Subcutaneous abdominal adipose tissue (tissue), 5 donors: ENCODE measurements at regions not wholly inside any gene's neighbourhood (a gene's known extent, or its start where the extent isn't known, plus 50 kb on each side); places are given as distances from the start of the nearest gene placed in this dataset.

Source experiments
- H3K27ac ChIP-seq: one replicate; pipeline ENCODE4 v1.7.0; 2013; ENCODE audit warnings: low read depth, mild to moderate bottlenecking, inconsistent platforms, low read length, moderate library complexity
- H3K27me3 ChIP-seq, 5 donors: one replicate each; pipeline ENCODE4 v1.7.0; 2013; ENCODE audit warnings: low read length in 5 of 5, inconsistent platforms in 1 of 5; ENCODE audit not compliant: control insufficient read depth in 5 of 5, insufficient read depth in 4 of 5
- H3K36me3 ChIP-seq, 5 donors: one replicate each; pipeline ENCODE4 v1.7.0; 2013; ENCODE audit warnings: low read length in 5 of 5; ENCODE audit not compliant: control insufficient read depth in 5 of 5, insufficient read depth in 5 of 5
- H3K4me1 ChIP-seq, 5 donors: one replicate each; pipeline ENCODE4 v1.7.0; 2013; ENCODE audit warnings: low read length in 5 of 5, mild to moderate bottlenecking in 3 of 5, moderate library complexity in 1 of 5; ENCODE audit not compliant: control insufficient read depth in 5 of 5, insufficient read depth in 5 of 5
- H3K4me3 ChIP-seq, 5 donors: one replicate each; pipeline ENCODE4 v1.7.0; 2013; ENCODE audit warnings: low read length in 5 of 5, low read depth in 1 of 5
- H3K9ac ChIP-seq, 5 donors: one replicate each; pipeline ENCODE4 v1.7.0; 2013; ENCODE audit warnings: low read length in 5 of 5, mild to moderate bottlenecking in 4 of 5, moderate library complexity in 3 of 5
- H3K9me3 ChIP-seq, 5 donors: one replicate each; pipeline ENCODE4 v1.7.0; 2013; ENCODE audit warnings: low read length in 5 of 5; ENCODE audit not compliant: control insufficient read depth in 5 of 5
- donor health status: healthy.
- donor health status: healthy.
- donor health status: healthy.
- donor health status: healthy.
- donor health status: healthy.

DNA sequence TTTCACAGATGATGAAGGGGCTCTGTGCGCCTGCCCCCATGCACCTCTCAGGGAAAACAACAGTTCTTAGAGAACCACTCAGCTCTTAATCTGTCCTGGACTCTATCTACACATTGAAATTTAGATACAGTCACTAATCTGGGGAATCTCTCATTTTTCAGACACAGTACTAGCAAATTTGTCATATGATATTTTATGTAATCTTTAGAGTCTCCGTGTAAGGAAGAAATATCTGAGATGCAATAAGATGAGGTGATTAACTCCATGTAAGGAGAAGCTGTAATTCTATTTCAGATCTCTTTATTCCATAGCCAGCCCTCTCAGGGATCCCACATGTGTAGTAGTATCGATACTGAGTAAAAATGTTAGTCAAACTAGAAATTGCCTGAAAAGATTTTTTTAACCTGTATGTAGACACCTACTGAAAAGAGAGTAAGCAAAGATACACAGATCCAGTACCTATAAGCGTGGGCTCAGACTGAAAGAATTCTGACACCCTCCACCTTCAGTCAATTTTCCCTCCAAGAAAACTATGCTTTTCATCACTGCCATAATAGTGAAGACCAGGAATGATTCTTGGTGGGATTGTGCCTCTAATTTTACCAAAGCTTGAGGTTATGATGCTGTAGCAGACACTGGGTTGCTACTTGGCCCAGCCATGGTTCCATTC is 279.6 kb upstream of the TMEM161B start:
- Histone ChIP-seq H3K9ac (no peak overlapping the region), H3K27ac (no peak overlapping the region), H3K27me3 (no peaks in the 10 kb centered on the region), H3K9me3 (no peaks in the 10 kb centered on the region), H3K4me1 (no peaks in the 10 kb centered on the region), H3K36me3 (no peaks in the 10 kb centered on the region), H3K4me3 (no peak overlapping the region)

DNA sequence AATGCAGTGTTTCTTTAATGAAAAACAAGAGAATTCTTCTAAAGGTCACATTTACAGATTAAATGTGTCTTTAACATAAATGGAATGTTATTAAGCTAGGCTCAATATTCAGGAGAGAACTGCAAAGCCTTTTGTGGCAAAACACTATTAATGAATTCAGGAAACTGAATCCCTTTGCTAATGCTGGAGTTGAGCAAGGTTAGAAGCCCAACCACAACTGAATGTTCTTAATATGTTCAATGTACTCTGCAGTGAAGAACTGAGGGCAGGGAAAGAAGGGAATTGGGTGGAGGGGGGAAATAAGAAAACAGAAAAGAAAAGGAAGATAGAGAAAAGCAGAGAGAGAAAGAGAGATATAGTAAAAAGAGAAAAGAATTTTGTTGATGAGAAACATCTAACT is 276.7 kb upstream of the TMEM161B start:
- Histone ChIP-seq H3K4me1 (no peaks in the 10 kb centered on the region), H3K36me3 (no peaks in the 10 kb centered on the region), H3K9me3 (no peaks in the 10 kb centered on the region), H3K27ac (no peak overlapping the region), H3K27me3 (no peaks in the 10 kb centered on the region), H3K9ac (no peak overlapping the region), H3K4me3 (no peak overlapping the region)

DNA sequence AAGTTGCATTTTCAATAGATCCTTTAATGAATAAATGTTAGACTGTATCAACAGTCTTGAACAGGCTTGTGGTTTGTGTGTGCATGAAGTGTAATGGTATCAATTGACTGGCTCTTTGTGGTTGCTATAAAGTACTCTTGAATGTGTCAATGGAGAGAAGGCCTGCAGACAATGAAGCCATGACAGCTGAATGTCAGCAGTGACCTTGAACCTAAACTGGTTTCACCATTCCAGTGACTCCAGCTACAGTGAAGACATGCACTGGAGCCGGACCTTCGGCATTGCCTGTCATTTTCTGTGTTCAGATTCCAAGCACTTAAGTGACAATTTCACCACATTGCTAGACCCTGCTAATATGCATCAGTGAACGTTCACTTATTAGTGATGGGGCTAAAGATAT is 276.0 kb upstream of the TMEM161B start:
- Histone ChIP-seq H3K4me1 (no peaks in the 10 kb centered on the region), H3K4me3 (no peak overlapping the region), H3K36me3 (no peaks in the 10 kb centered on the region), H3K9ac (no peak overlapping the region), H3K27me3 (peaks cover 0 to 4% (median 0%) of the 10 kb centered on the region in 5 donors), H3K27ac (no peak overlapping the region), H3K9me3 (no peaks in the 10 kb centered on the region)

DNA sequence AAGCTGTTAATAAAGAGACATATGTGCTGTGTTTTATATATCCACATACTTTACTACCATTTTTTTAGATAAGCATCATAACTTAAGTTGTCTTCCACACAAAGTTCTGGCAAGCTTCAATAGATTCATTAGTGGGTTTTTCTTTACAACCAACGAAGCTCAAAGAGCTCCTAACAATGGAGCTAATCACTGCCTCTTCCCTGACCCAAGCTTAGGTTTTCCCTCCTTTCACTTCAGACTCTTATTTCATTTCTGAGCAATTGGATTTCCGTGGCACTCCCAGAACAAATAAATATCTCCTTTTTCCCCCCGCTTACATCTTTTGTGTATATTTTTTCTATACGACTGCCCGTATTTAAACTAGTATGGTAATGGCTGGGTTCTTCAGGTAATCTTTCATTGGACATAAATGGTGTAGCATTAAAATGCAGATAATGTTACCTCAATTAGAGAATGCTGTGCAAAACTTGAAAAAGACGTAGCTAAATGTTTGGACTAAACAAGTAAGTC is 275.5 kb upstream of the TMEM161B start:
- Histone ChIP-seq H3K27ac (no peak overlapping the region), H3K27me3 (peaks cover 0 to 4% (median 0%) of the 10 kb centered on the region in 5 donors), H3K9me3 (no peaks in the 10 kb centered on the region), H3K36me3 (no peaks in the 10 kb centered on the region), H3K4me3 (no peak overlapping the region), H3K9ac (no peak overlapping the region), H3K4me1 (no peaks in the 10 kb centered on the region)

DNA sequence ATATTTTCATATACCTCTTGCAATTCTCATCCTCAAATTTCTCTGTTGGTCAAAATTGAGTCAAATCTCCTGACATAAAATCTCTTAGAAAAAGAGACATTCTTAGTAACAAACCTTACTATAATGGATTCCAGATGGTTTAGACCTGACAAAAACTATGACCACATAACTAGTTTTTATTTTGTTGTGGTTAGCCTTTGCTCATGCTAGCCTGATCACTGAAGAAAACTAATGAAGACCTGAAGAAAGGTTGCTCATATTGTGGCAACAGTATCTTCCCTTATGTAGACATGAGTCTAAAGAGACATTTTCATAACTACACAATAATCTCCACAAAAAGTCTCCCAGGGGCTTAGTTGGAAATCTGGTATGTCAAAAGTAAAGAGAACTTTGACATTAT is 274.1 kb upstream of the TMEM161B start:
- H3K4me1 ChIP-seq, result no peaks in the 10 kb centered on the region
- no peaks in the 10 kb centered on the region for H3K9me3 ChIP-seq
- H3K27ac ChIP-seq, result no peak overlapping the region
- no peak overlapping the region for H3K9ac ChIP-seq
- peaks cover 0 to 4% (median 0%) of the 10 kb centered on the region in 5 donors for H3K27me3 ChIP-seq
- no peak overlapping the region for H3K4me3 ChIP-seq
- no peaks in the 10 kb centered on the region for H3K36me3 ChIP-seq

DNA sequence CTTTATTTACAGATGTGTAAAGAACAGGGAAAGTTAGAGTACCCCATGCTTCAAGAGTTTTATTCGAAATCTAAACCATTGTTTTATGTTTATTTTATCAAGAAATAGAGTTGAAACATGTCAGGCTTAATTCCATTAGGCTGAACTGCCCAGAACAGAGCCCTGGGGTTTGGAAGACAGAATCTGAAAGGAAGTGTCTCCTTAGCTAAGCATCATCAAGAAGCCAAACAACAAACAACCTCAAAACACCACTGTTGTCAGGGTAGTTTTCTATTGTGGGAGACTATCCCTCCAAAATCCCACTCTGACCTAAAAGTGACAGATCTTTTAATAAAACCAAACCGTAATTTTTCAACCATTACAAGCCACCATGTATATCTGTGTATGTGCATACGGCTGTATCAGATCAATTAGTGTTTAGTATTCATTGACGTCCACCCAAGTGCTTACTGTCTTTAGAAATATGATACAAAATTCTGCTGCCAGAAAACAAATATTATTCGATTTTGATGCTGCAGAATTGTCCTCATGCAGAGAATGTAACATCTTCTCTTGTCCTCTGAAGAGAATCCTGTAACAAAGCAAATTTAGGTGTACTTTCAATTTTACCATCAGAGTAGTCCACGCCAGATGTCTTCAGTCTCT is 271.9 kb upstream of the TMEM161B start:
- Histone ChIP-seq H3K4me3 (no peak overlapping the region), H3K36me3 (no peaks in the 10 kb centered on the region), H3K9ac (no peak overlapping the region), H3K9me3 (no peaks in the 10 kb centered on the region), H3K27me3 (peaks cover 0 to 4% (median 0%) of the 10 kb centered on the region in 5 donors), H3K27ac (no peak overlapping the region), H3K4me1 (no peaks in the 10 kb centered on the region)

DNA sequence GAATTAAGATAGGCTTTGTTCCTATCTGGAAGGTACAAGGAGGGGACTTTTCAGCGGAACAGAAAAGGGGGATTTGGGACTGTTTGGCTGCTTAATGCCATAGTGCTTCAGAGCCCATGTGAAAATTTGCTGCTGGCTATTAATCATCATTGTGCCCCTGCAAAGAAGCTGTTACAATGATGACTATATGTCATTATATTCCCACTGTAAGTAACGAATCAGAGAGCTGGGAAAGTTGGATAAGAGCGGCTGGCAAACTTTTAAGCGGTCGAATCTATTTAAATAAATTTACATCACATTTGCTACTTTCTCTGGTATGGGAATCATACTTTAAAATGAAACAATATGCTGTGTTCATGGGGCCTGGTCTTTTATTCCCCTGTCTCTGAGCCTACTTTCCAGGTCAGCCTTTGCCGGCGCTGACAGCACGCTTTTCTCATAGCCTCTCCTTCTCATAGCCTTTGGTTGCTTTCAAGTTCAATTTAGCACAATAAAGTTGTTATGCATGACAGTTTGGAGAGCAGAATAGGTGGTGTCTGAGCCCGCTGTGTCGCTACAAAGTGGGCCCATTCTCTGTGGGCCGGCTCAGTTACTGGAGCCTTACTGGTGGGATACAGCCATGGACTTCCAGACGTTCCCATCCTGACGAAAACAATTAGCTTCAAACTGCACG is 271.2 kb upstream of the TMEM161B start:
- Histone ChIP-seq H3K4me3 (no peak overlapping the region), H3K4me1 (no peaks in the 10 kb centered on the region), H3K36me3 (no peaks in the 10 kb centered on the region), H3K9me3 (no peaks in the 10 kb centered on the region), H3K27me3 (peaks cover 0 to 4% (median 0%) of the 10 kb centered on the region in 5 donors), H3K9ac (no peak overlapping the region), H3K27ac (no peak overlapping the region)

DNA sequence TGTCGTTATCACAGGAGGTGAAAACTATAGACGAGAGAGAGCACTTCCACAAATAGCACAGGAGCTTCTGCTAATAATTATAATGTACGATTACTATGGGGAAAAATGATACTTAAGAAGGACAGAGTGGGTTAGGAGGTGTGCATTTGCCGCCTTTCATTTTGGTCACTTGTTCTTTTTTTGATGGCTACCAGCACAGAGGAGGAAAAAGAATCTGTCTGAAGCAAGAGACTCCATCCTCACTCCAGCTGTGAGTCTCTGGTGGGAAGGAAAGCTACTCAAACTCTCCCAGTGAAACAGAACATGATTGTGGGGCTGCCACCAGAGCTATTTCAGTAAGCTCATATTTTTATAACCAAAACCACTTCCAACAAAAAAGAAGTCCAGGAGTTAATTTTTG is 270.4 kb upstream of the TMEM161B start:
- Histone ChIP-seq H3K36me3 (no peaks in the 10 kb centered on the region), H3K9me3 (no peaks in the 10 kb centered on the region), H3K4me3 (no peak overlapping the region), H3K27me3 (peaks cover 0 to 4% (median 0%) of the 10 kb centered on the region in 5 donors), H3K27ac (no peak overlapping the region), H3K4me1 (no peaks in the 10 kb centered on the region), H3K9ac (no peak overlapping the region)

DNA sequence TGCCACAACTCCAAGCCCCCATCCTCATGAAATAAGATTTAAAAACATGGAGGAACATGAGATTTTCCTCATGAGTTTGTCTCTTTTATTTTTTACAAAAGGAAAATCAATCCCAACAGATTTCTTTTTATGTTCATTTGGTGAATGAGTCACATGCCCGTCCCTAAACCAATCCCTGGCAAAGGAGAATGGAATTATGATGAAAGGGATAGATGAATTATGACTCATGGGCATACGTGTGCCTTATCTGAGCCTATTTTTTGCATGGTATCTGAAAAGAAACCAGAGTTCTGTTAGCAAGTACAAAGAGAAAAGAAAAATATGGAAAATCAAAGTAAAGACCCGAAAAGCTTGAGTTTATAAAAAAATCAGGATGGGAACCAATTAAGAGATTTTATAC is 267.5 kb upstream of the TMEM161B start:
- Histone ChIP-seq H3K27ac (no peak overlapping the region), H3K36me3 (no peaks in the 10 kb centered on the region), H3K4me1 (no peaks in the 10 kb centered on the region), H3K4me3 (no peak overlapping the region), H3K9me3 (no peaks in the 10 kb centered on the region), H3K9ac (no peak overlapping the region), H3K27me3 (peaks cover 0 to 4% (median 0%) of the 10 kb centered on the region in 5 donors)

DNA sequence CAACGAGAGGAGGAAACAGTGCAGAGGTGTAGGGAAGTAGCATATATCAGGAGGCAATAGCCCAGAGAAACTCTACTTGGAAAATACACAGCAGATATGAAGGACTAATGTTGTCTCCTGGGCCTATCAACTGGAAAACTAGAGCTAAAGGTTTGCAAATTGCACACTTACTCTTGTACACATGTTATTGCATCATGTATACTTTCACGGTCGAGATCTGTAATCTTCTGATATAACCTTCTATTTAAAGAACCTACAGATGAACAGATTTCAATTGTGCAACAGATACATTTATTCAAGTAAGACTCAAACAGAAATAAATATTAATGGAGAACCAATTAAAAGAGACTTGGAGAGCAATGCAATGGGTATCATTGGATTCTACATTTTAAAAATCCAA is 256.3 kb upstream of the TMEM161B start:
- no peaks in the 10 kb centered on the region for H3K4me1 ChIP-seq
- H3K36me3 ChIP-seq, result no peaks in the 10 kb centered on the region
- no peaks in the 10 kb centered on the region for H3K27me3 ChIP-seq
- H3K27ac ChIP-seq, result no peak overlapping the region
- no peak overlapping the region for H3K9ac ChIP-seq
- no peaks in the 10 kb centered on the region for H3K9me3 ChIP-seq
- no peak overlapping the region for H3K4me3 ChIP-seq
